Brain microvascular endothelial cell (primary cell): ENCODE measurements at regions not wholly inside any gene's neighbourhood (a gene's known extent, or its start where the extent isn't known, plus 50 kb on each side); places are given as distances from the start of the nearest gene placed in this dataset.

Experiments
- DNase-seq: peaks from one replicate; pipeline ENCODE4 v3.0.0-alpha.2; 2020
- H3K27ac ChIP-seq: fragments of 250-450 bp; sonication (Bioruptor Pico); 2 replicates; pipeline ENCODE4 v1.5.1; 2020; ENCODE audit warnings: mild to moderate bottlenecking, moderate library complexity
- H3K27me3 ChIP-seq: fragments of 250-450 bp; sonication (Bioruptor Pico); replicated peaks from 2 replicates; pipeline ENCODE4 v1.5.1; 2020; ENCODE audit warnings: mild to moderate bottlenecking
- H3K36me3 ChIP-seq: fragments of 250-450 bp; sonication (Bioruptor Pico); replicated peaks from 2 replicates; pipeline ENCODE4 v1.5.1; 2020; ENCODE audit warnings: mild to moderate bottlenecking
- H3K4me3 ChIP-seq: 2 replicates; pipeline ENCODE4 v1.5.1; 2011; ENCODE audit warnings: low read depth, mild to moderate bottlenecking, control low read depth, low read length, moderate library complexity
- in situ Hi-C: cut with HindIII; loops from 2 replicates; pipeline ENCODE4 v1.10.0; 2017; ENCODE audit warnings: low sequenced_read_pairs, low pct_ligation_motif_present
- TF ChIP-seq, protein P1 (sequence below): IDR thresholded peaks from 2 replicates; pipeline ENCODE4 v1.5.1; 2011; ENCODE audit warnings: low read depth, mild to moderate bottlenecking, moderate library complexity, low read length, control low read depth, inconsistent platforms; ENCODE audit errors: missing control alignments

DNA sequence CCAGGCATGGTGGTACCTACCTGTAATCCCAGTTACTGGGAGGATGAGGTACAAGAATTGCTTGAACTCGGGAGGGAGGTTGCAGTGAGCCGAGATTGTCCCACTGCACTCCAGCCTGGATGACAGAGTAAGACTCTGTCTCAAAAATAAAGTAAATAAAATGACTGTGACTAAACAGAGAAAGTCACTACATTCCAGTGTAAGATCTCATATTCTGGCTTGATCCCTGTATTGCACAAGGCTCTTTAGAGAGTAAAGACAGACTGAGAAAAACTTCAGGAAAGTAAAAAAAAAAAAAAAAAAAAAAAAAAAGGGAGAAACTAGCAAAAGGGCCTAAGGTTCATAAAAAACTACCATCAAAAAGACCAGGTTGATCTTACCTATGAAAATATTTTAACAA is 106.6 kb upstream of the PJA2 start:
- no peaks in the 10 kb centered on the region for H3K36me3 ChIP-seq
- no peaks in the 10 kb centered on the region for H3K27me3 ChIP-seq
- in situ Hi-C loops: no loop called here
- H3K27ac ChIP-seq: no peak overlapping the region
- no peak for DNase-seq
- TF ChIP-seq, protein P1, sequence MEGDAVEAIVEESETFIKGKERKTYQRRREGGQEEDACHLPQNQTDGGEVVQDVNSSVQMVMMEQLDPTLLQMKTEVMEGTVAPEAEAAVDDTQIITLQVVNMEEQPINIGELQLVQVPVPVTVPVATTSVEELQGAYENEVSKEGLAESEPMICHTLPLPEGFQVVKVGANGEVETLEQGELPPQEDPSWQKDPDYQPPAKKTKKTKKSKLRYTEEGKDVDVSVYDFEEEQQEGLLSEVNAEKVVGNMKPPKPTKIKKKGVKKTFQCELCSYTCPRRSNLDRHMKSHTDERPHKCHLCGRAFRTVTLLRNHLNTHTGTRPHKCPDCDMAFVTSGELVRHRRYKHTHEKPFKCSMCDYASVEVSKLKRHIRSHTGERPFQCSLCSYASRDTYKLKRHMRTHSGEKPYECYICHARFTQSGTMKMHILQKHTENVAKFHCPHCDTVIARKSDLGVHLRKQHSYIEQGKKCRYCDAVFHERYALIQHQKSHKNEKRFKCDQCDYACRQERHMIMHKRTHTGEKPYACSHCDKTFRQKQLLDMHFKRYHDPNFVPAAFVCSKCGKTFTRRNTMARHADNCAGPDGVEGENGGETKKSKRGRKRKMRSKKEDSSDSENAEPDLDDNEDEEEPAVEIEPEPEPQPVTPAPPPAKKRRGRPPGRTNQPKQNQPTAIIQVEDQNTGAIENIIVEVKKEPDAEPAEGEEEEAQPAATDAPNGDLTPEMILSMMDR: no peak
- no peak overlapping the region for H3K4me3 ChIP-seq

DNA sequence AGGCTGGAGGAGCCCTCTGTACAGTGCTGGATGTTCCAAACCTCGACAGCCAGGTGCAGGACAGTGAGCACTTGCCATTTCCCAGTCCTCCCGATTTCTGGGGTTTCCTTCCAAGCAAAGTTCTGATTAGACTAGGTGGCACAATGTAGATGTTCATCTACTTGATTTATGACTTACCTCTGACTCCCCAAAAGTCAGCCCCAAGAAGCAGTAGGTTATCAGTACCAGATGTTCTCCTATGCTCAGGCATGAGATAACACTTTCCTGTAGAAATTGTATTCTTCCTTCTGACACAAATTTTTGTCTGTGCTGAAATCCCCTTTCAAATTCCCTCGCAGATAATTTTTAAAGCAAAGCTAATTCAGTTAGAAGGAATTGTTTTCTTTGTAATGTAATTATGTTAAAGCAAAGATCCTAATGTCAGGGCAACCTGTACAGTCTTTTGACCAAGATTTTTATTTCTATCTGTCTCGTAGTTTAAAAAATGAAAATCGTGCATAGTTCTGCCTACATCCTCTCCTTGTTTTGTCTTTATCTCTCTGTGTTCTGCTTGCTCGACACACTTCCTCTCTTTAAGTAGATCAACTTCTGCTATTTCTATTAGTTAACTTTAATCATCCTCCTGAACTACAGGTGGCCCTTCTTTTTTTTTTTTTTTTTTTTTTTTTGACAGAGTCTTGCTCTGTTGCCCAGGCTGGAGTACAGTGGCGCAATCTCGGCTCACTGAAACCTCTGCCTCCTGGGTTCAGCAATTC is 102.4 kb upstream of the PJA2 start:
- Histone ChIP-seq H3K27me3 (no peaks in the 10 kb centered on the region), H3K4me3 (no peak overlapping the region), H3K36me3 (no peaks in the 10 kb centered on the region), H3K27ac (no peak overlapping the region)
- TF ChIP-seq, protein P1: no peak
- in situ Hi-C loops: no loop called here
- no peak for DNase-seq

DNA sequence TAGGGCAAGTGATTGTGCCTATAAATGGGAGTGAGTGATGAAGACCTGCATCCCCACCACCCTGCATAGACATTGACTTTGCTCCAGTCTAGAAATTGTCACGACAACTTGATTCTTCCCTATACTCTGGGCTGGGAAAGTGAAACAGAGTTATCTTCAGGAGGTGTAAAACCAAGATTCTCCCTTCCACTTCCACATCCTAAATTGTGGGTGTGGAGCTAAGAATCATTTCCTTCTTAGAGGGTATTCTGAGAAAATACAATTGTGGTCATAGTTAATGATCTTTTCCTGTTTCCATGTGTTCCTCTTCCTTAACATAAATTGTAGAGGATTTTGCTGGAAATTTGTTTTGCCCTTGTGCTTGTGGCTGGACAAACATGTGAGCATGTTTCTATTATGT is 96.8 kb upstream of the PJA2 start:
- DNase-seq: no peak
- H3K36me3 ChIP-seq: no peaks in the 10 kb centered on the region
- no peak overlapping the region for H3K27ac ChIP-seq
- H3K27me3 ChIP-seq: no peaks in the 10 kb centered on the region
- TF ChIP-seq, protein P1: no peak
- H3K4me3 ChIP-seq: no peak overlapping the region
- in situ Hi-C loops: no loop called here

DNA sequence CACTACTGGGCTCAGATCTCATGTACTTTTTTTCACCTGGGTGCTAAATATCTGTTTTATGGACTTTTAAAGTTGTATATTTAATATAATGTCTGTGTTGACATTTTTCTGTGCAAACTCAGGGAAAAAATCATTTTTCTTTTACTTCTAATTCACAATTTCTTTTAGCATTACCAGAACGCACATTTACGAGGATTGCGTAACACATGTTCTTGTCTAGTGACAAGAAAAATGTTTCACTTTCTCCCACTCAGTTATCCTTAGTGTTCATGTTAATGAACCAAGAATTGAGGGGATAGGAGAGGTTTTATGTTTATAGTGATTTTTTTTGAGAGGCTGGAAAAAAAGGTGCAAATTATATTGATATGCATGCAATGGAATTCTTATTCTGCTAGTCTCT is 86.3 kb upstream of the PJA2 start:
- Histone ChIP-seq H3K27ac (no peak overlapping the region), H3K27me3 (no peaks in the 10 kb centered on the region), H3K4me3 (no peak overlapping the region), H3K36me3 (no peaks in the 10 kb centered on the region)
- DNase-seq: no peak
- in situ Hi-C loops: no loop called here
- TF ChIP-seq, protein P1: no peak

DNA sequence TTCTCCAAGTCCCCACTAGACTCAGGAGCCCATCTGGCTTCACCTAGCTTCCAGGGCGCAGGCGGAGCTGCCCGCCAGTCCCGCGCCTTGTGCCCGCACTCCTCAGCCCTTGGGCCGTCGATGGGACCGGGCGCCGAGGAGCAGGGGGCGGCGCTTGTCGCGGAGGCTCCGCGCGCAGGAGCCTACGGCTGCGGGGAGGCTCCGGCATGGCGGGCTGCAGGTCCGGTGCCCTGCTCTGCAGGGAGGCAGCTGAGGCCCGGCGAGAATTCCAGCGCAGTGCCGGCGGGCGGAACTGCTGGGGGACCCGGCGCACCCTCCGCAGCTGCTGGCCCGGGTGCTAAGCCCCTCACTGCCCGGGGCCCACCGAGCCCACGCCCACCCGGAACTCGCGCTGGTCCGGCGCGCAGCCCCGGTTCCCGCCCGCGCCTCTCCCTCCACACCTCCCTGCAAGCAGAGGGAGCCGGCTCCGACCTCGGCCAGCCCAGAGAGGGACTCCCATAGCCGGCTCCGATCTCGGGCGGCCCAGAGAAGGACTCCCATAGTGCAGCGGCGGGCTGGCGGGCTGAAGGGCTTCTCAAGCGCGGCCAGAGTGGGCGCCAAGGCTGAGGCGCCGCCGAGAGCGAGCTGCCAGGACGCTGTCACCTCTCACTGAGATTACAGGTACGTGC is 78.1 kb upstream of the PJA2 start:
- in situ Hi-C loops: no loop called here
- TF ChIP-seq, protein P1: no peak
- no peaks in the 10 kb centered on the region for H3K36me3 ChIP-seq
- H3K27me3 ChIP-seq: no peaks in the 10 kb centered on the region
- no peak overlapping the region for H3K27ac ChIP-seq
- DNase-seq: no peak
- no peak overlapping the region for H3K4me3 ChIP-seq
